ENCODE measurements at regions not wholly inside any gene's neighbourhood (a gene's known extent, or its start where the extent isn't known, plus 50 kb on each side); places are given as distances from the start of the nearest gene placed in this dataset.
"Not testable (repeated sequence)": the region's sequence is repeated elsewhere in the genome, so short reads cannot be mapped to it uniquely, and the experiment has no call there.

DNA sequence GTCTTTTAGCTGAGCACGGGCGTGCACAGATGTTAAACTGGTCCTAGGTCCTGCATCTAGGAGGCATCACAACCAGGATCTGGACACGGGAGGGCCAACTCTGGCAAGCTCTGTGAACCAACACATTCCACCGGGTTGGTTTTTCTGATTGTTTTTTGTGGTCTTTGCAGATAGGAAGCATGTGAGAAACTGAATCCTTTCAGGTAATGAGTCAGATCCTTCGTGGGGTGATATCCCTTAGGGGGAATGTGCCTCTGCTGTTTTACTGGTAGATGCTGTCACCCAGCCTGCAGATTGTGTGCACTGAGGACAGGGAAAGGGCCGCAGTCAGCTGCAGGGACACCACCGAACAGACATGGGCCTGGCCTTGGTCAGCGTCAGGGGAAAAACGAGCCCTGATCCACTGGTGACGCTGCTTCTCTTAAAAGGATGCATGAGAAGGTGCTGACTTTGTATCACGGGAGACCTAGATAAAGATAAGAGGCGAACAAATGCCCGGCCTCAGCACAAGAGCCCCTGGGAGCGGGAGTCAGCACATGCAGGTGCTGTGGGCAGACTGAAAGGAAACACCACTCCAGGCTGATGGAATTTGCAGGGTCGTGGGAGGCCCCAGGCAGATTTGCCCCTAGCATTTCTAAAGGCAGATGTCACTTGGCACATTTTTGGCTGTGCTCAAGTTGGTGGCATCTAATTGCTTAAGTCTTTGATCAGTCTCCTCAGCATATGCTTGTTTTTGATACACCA, 51.1 kb downstream of the DOP1B start:
- DNase-seq (ENCODE audit: low read depth), result peak; percentile 79

DNA sequence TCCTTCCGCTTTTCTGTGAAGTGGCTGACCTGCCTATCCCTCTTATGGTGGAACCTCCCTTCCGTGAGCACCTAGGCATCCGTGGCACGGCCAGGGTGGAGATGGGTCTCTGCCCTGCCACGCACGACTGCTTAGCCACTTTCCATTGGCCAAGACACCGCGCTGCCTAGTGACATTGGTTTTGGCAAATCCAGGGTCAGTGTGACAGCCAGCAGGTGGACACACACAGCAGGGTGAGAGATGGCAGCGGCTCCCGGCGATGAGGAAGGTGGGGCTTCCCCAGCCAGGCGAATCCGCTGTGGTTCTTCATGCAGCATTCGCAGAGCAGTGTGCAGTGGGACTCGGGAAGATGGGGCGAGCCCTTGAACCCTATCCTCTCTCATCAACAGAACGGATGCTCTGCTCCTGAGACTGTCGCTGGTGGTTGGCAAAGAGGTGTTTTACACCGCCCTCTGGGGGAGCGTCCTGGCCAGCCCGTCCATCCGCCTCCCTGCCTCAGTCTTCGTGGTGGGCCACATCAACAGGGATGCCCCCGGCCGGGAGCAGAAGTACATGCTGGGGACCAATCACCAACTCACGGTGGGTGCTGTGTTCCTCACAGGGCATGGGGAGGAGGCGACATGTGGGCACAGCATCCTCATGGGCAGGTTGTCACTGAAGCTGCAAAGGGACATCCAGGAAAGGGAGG, 51.8 kb downstream of the DOP1B start:
- DNase-seq (ENCODE audit: low read depth), result no peak

DNA sequence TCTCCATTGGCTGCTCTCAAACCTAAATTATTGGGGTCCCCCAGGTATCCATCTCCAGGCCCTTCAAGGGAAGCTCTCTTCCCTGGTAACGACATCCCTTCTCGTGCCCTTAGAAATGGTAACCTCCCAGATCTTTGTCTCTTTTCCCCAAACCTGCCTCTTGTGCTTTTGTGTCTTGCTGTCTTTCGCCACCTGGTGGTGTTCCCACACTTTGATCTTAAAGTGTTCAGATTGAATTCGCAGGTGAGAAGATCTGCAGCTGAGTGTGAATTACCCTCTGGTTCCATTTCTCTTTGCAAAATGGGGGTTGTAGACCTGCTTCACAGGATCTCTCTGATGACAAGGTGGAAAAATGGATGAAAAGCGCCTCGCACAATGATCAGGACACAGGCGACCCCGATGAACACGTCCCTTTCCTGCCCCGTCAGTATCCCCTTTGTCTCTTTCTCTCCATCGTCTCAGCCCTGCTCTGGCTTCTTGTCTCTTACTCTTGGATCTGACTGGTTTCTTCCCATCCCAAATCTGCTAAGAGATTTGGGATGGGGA, 53.1 kb downstream of the DOP1B start:
- DNase-seq (ENCODE audit: low read depth), result peak; percentile 70

DNA sequence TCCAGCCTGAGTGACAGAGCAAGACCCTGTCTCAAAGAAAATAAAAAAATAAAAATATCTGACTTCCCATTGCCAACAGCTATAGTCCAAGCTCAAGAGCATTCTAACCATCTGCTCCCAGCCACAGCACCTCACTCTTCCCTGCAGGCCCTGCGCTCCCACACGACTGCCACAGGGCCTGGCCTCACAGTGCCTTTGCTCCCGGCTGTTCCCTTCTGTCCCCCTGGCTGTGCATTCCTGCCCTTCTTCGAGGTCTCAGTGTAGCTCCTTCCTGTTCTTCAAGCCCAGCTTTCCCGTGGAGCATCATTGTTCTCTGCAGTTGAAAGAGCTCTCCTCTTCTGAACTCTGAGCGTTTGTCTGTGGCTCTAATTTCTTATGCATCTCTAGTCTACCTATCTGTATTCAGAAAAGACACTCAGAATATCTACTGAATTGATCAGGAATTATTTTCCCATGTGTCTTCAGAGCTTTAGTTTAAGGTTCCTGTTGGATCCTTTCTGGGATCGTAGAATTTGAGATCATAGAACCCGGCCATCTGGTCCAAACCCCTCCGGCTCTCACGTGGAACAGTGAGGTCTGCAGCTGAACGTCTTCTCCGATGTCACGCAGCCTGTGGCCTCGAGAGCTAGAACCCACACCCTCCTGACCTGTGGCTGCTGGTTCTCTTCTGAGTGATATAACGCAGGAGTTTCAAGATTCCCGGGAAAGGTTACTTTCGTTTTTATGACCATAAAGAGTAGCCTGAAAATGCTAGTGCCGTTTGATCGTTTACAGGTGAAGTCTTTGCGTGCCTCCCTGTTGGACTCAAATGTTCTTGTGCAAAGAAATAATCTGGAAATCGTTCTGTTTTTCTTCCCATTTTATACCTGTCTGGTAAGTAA, 54.4 kb downstream of the DOP1B start:
- DNase-seq (ENCODE audit: low read depth), result peak; percentile 59

DNA sequence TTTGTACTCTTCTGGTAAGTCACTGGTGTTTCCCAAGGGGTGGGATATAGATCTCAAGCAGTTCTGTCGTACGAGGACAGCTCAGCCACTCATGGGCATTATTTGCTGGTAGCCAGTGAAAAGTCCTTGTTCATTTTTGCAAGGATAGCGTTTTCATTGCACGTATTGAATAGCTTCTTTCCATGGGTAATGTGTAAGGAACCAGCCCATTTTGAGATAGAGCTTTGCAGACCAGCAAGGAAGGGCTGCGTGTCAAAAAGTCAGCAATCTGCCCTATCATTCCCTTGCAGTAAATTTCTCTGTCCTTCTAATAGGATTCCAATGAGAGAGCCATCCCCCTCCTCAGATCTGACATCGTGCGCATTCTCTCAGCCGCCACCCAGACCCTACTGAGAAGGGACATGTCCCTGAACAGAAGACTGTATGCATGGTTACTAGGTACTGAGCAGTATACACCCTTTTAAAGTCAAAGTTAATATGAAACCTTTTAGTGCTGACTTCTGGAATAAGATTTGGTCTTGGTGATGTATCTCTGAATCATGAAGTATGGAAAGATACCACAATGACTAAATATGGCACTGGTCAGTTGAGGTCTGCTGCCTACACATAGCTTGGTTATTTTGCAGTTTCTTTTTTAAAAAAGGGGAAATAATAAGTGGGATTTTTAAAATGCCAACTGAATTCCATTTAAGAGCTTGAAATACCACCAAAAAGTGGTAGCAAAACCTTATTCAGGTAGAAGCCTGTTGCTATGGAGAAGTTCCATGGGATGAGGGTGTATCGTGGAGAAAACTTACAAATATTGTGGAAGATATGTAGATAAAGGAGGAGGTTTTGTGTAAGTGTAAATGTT, 55.3 kb downstream of the DOP1B start:
- DNase-seq (ENCODE audit: low read depth), result peak; percentile 93

DNA sequence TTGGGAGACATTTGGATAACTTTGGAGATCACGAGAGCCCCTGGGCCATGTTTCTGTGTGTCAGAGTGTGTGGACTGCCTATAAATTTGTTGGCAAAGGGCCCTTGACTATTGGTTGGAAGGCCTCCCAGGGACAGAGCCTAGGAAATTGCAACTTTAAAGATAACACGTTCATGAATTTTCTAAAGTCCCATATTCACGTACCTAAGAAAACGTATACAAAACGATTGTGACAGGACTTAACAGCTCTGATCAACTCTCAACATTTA, 55.8 kb downstream of the DOP1B start:
- no peak for DNase-seq (ENCODE audit: low read depth)

DNA sequence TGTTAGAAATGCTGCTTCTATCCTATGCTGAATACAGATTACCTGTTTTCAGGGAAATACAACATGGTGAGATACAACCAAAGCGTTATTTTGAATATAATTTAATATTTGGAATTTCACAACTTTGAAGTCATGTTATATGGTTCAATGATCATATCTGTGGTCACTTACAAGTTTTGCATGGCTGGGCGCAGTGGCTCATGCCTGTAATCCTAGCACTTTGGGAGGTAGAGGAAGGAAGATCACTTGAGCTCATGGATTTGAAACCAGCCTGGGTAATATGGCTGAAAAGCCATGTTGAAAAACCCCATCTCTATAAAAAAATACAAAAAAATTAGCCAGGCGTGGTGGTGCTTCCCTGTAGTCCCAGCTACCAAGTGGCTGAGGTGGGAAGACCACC, 57.9 kb downstream of the DOP1B start:
- DNase-seq (ENCODE audit: low read depth), result no peak

DNA sequence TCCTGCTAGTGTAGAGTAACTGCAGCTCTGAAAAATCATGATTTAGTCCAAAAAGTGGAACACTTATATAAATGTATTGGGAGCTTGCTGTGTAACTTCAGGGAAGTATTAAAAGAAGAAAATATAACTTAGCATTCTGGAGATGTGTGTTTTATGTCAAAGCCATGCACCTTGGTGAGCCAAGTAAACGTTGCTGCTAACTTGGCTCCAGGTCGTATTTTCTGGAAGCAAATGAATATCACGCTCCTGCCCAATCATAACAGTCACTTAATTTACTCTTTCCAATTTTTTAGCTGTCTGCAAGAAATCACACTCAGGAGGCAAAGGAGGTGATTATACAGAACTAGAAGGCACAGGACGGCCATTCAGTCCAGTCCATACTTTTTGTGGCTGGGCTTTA, 61.1 kb downstream of the DOP1B start:
- DNase-seq (ENCODE audit: low read depth), result no peak

DNA sequence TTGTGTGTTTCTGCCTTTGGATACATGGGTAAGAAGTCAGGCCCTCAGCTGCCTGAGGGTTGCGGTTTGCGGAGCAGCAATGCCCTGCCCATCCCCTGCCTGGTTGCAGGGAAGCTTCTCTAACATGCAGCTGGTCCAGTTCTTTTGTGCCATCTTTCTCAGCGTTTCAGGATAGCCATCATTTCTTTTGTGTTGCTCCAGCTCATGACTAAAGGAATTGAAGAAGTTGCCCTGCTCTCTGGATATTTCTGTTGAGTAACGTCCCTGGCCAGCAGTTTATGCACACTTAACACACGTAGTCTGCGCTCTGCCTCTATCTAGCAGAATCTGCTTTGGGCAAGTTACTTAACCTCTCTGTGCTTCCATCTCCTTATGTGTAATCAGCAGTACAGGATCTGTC, 62.1 kb downstream of the DOP1B start:
- no peak for DNase-seq (ENCODE audit: low read depth)

DNA sequence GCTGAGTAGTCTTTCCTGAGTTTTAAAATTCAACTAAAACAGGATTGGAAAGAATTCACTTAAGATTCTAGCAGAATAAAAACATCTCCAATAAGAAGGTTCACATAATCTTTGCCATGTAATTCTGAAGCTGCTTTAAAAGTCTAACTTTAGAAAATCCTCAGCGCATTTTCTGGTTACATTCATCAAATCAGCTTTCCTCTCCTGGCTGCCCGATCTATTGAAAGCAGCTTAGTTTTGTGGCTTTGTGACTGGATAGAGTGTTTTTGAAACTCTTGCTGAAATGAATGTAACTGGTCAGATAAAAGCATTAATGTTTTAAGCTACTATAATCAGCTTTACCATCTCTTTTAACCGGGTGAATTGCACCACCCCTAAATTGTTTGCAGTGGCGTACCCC, 66.8 kb downstream of the DOP1B start:
- no peak for DNase-seq (ENCODE audit: low read depth)

DNA sequence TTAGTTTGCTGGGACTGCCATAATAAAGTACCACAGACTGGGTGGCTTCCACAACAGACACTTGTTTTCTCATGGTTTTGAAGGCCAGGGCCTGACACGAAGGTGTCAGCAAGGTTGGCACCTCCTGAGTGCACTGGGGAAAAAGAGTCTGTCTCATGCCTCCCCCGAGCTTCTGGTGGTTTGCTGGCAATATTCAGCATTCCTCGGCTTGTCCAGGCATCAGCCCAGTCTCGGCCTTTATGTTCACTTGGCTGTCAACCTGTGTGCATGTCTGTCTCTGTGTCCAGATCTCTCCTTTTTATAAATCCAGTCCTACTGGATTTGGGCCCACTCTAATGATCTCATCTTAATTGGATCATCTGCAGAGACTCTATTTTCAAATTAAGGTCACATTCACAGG, 72.6 kb downstream of the DOP1B start:
- no peak for DNase-seq (ENCODE audit: low read depth)

DNA sequence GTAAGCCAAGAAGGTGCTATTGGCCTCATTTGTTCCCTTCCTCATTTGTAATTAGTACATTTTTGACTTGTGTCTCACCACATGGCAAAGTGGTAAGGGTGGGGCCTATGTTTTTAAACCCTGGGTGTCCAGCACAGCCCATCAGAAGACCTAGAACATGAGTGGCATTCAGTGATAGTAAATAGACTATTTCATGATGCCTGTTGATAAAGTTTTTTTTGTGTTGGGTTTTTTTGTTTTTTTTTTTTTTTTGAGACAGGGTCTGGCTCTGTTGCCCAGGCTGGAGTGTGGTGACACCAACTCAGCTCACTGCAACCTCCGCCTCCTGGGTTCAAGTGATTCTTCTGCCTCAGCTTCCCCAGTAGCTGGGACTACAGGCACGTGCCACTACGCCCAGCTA, 74.8 kb downstream of the DOP1B start:
- DNase-seq (ENCODE audit: low read depth), result not testable (repeated sequence)

DNA sequence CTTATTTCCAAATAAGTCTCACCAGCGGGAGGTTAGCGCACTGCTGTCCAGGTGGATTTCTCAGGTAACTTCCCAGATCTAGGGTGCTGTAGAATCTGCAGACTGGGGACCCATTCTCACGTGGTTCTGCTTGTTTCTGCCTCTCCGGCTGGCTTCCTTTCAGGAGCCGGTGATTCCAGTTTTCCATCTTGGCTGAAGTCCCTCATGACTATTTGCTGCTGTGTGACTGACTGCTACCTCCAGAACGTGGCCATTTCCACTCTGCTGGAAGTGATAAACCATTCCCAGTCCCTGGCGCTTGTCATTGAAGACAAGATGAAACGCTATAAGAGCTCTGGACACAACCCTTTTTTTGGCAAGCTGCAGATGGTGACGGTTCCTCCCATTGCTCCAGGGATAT, 76.0 kb downstream of the DOP1B start:
- DNase-seq (ENCODE audit: low read depth), result no peak

DNA sequence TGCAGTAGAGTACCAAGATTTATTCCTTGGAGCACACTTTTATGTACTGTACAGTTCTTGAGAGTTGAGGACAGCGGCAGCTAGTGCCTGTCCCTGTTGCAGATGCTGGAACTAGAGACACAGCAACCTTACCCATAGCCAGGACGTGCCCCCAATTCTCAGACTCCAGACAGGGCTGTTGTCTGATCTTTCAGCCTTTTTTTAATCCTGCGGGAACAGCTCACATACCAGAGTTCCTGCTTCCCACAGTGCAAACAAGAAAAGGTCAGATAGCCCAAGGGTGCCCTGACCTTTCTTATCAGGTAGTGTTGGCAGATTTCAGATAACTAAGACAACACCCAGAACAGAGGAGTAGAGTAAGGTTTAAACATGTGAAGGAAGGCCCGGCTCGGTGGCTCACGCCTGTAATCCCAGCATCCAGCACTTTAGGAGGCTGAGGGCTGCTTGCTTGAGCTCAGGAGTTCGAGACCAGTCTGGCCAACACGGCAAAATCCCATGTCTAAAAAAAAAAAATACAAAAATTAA, 78.5 kb downstream of the DOP1B start:
- DNase-seq (ENCODE audit: low read depth), result no peak

DNA sequence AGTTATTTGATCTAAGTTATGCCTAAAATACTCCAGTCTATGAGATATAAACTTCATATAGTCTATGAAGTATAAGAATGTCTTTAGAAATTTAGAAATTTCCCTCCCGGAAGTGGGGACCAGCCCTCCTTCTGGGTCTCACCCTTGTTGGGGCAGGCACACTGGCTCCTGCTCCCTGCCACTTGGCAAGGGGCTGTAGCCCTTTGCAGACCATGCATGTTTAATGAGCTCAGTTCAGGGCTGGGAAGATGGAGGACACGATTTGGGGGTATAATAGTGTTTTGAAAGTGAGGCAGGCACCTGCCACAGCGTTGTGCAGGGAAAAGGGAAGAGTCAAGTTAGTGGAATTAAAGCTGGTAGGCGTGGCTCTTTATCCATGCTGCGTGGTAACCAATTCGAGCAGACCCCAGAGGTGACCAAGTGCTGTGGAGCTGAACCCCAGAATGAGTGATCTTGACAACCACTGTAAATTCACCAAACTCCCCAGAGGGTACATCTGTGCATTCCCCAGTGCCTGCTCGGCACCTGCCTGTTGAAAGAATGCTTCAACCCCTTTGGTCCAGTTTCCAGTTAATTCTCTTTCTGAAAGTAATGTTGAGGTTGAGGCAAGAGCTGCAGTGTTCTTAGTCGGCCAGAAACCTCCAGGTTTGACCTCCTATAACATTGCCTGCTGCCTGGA, 79.6 kb downstream of the DOP1B start:
- no peak for DNase-seq (ENCODE audit: low read depth)

DNA sequence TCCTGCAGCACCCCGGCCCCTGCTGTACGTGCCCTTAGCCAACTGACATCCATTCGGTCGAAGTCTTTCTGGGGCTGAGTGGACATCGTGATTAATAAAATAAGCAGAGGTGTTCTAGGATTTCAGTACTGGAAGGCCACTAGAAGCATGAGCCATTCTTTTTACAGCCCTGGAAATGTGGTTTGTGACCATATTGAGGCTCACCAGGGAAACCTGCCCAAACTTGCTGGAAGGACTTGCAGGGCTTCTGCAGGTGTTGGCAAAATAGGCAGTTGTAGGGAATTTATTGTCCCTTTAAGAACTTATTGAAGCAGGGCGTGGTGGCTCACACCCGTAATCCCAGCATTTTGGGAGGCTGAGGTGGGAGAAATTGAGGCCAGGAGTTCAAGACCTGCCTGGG, 80.8 kb downstream of the DOP1B start:
- no peak for DNase-seq (ENCODE audit: low read depth)

DNA sequence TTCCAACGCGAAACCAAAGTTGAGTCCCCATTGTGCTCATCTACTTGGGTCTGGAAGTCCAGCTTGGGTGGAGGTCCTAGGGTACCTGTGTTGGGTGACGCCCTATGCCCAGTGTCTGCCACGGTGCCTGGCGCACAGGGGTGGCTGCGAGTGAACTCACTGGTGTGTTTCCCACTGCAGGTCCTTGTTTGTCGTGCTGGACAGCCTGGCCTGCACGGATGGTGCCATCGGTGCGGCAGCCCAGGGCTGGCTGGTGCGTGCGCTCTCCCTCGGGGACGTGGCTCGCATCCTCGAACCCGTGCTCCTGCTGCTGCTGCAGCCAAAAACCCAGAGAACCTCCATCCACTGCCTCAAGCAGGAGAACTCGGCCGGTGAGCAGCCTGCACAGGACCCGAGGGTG, 80.4 kb upstream of the MORC3 start:
- DNase-seq (ENCODE audit: low read depth), result no peak

DNA sequence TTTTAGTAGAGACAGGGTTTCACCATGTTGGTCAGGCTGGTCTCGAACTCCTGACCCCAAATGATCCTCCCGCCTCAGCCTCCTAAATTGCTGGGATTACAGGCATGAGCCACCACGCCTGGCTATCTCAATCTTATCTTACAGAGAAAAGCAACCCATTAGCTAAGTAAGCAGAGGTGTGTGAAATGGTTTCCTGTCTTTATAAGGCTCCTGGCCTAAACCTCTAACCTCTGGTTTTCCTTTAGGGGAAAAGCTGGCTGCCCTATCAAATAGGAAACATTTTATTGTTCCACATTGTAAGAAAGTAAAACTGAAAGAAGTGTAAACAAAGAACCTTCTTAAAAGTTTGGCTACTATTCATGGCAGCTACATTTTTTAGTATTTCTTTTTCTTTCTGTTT, 78.3 kb upstream of the MORC3 start:
- no peak for DNase-seq (ENCODE audit: low read depth)

DNA sequence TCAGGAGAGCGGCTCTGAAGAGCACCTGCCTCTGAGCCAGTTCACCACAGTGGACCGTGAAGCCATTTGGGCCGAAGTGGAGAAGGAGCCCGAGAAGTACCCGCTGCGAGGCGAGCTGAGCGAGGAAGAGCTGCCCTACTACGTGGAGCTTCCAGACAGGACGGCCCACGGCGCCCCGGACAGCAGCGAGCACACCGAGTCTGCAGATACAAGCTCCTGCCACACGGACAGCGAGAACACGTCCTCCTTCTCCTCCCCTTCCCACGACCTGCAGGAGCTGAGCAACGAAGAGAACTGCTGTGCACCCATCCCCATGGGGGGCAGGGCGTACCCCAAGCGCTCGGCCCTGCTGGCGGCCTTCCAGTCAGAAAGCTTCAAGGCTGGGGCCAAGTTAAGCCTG, 74.9 kb upstream of the MORC3 start:
- DNase-seq (ENCODE audit: low read depth), result no peak

DNA sequence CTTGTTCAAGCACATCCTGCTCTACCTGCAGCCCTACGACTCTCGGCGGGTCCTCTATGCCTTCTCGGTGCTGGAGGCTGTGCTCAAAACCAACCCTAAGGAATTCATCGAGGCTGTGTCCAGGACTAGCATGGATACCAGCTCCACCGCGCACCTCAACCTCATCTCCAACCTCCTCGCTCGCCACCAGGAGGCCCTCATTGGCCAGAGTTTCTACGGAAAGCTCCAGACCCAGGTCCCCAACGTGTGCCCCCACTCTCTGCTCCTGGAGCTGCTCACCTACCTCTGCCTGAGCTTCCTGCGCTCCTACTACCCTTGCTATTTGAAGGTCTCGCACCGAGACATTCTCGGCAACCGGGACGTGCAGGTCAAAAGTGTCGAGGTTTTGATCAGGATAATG, 74.3 kb upstream of the MORC3 start:
- no peak for DNase-seq (ENCODE audit: low read depth)

DNA sequence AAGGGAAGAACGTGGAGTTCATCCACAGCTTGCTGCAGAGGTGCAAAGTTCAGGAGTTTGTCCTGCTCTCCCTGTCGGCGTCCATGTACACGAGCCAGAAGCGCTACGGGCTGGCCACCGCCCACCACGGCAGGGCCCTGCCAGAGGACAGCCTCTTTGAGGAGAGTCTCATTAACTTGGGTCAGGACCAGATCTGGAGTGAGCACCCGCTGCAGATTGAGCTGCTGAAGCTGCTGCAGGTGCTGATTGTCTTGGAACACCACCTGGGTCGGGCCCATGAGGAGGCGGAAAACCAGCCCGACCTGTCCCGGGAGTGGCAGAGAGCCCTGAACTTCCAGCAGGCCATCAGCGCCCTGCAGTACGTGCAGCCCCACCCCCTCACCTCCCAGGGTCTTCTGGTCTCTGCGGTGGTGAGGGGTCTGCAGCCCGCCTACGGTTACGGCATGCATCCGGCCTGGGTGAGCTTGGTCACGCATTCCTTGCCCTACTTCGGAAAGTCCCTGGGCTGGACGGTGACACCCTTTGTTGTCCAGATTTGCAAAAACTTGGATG, 73.8 kb upstream of the MORC3 start:
- no peak for DNase-seq (ENCODE audit: low read depth)

All from EH (cell line).